AG09309 (cell line): ENCODE measurements at regions not wholly inside any gene's neighbourhood (a gene's known extent, or its start where the extent isn't known, plus 50 kb on each side); places are given as distances from the start of the nearest gene placed in this dataset.

Source experiments
- DNase-seq: peaks from one replicate; pipeline ENCODE4 v3.0.0-alpha.2; 2010; ENCODE audit warnings: low read depth
- H3K4me3 ChIP-seq: 2 replicates; pipeline ENCODE4 v1.5.1; 2011; ENCODE audit warnings: mild to moderate bottlenecking, low read depth, low read length, moderate library complexity; ENCODE audit not compliant: control insufficient read depth
- TF ChIP-seq, protein P1 (sequence below): IDR thresholded peaks from 2 replicates; pipeline ENCODE4 v1.5.1; 2011; ENCODE audit warnings: mild to moderate bottlenecking, low read depth, low read length, inconsistent platforms; ENCODE audit not compliant: insufficient read depth, control insufficient read depth; ENCODE audit errors: missing control alignments

DNA sequence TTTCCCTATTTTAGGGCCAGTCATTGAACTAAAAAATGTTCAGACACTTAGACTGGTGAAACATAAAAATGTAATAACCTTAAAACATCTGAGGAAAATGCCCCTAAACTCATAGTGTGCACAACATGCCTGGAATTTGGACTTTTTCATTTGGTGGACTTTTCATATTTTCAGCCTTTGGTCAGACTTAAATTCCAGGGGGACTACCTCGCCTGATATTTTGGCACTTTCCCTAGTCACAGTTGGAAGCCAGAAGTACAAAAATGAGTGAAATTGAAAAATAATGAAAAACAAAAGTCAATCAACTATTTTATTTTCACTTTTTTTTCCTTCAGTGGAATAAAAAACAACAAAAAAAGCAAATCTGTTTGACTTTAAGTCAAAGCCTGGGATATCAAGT lies 256.2 kb downstream of the ACTL7B start:
- TF ChIP-seq, protein P1, sequence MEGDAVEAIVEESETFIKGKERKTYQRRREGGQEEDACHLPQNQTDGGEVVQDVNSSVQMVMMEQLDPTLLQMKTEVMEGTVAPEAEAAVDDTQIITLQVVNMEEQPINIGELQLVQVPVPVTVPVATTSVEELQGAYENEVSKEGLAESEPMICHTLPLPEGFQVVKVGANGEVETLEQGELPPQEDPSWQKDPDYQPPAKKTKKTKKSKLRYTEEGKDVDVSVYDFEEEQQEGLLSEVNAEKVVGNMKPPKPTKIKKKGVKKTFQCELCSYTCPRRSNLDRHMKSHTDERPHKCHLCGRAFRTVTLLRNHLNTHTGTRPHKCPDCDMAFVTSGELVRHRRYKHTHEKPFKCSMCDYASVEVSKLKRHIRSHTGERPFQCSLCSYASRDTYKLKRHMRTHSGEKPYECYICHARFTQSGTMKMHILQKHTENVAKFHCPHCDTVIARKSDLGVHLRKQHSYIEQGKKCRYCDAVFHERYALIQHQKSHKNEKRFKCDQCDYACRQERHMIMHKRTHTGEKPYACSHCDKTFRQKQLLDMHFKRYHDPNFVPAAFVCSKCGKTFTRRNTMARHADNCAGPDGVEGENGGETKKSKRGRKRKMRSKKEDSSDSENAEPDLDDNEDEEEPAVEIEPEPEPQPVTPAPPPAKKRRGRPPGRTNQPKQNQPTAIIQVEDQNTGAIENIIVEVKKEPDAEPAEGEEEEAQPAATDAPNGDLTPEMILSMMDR = no peak
- no peak overlapping the region for H3K4me3 ChIP-seq
- no peak for DNase-seq

DNA sequence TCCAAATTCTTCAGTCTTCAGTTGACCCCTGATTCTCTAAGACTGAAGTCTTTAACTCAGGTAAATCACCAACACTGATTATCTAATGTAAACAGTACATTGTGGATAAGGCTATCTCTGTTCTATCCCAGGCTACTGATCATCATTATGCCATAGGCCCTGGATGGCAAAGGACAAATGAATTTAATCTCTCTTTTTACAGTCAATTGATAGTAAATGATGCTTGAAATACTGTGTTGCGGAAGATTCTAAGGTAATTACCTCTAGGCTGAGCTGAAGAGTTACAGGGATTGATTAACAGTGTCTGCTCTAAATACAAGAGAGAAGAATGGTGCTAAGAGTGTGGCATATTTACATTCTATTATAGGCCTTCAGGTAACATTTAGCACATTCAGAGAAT lies 264.7 kb downstream of the ACTL7B start:
- H3K4me3 ChIP-seq = no peak overlapping the region
- no peak for DNase-seq
- TF ChIP-seq, protein P1 = no peak

DNA sequence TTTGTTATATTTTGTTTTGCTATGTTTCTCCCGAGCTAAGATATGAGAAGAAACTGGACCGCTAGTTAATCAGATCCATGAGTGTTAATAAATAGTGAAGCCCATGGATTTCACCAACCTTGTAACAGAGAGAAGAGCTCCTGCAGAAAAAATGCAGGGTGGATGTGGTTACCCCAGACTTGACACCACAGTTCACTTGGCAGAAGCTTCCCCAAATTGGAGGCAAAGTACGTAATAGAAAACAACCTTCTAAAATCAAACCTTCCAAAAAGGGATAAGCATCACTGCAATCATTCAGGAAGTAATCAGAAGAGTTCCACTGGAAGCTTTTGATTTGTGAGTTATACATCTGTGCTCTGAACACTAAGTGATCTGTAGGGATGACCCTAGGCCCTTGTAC lies 267.5 kb downstream of the ACTL7B start:
- TF ChIP-seq, protein P1 = no peak

DNA sequence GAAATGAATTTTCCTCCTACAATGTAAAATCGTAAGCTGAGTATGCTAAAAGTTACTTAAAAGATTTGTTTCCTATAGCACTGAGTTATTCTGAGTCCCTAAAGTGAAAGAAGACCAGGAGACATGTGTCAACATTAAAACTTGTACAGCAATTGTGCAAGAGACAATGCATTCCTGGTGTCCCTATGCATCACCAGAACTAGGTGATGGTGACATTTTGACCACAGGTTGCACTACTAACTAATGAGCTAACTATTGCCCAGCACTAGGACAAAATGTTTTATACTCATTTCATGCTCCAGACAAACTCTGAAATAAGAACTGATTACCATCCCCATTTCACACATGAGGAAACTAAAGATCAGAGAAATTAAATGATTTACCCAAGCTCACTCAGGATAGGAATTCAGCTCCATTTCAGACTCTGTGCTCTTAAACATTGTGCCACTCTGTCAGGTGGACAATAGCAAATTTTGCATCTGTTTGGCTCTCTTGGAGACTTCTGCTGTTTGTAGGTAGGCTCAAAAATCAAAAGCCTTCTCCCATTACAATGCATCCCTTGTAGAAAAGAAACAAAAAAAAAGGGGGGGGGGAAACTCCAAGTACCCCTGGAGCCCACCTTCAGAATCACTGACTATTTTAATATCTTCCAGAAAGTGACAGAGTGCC lies 269.2 kb downstream of the ACTL7B start:
- TF ChIP-seq, protein P1 = no peak
- DNase-seq = no peak
- H3K4me3 ChIP-seq = no peak overlapping the region

More for the DNA sequence above, 267.5 kb downstream of the ACTL7B start:
- H3K4me3 ChIP-seq = no peak overlapping the region
- no peak for DNase-seq

DNA sequence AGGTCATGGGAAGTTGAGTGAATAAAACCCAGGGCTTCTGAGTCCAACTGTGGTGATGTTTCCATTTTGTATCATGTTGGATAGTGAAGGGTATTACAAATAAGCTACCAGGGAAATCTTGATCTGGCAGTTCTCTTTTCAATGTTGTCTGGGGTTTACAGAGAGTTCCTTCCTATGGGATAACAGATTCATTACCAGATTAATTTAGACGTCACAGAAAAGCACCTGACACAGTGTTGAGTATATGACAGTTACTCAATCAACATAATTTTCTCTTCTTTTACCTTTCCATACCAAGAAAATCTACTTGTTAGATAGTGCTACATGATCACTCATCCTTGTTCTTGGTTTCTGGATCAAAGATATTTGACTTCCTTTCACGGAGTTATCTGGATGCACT lies 270.9 kb downstream of the ACTL7B start:
- TF ChIP-seq, protein P1 = no peak
- H3K4me3 ChIP-seq = no peak overlapping the region
- no peak for DNase-seq

DNA sequence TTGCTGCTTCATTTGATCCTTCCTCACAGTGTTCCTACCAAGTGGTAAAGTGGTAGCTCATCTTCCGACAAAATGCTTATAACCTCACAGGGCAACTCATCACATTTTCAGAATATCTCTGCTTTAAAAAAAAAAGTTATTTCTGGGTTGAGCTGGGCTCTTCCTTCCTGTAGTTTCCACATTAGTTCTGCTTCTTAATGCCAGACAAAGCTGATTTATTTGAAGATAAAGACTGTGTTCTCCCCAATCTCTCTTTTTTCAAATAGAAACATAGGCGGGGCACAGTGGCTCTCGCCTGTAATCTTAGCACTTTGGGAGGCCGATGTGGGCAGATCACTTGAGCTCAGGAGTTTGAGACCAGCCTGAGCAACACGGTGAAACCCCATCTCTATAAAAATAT lies 273.1 kb downstream of the ACTL7B start:
- H3K4me3 ChIP-seq = no peak overlapping the region
- no peak for DNase-seq
- TF ChIP-seq, protein P1 = no peak
